HepG2 (cell line): ENCODE measurements at regions not wholly inside any gene's neighbourhood (a gene's known extent, or its start where the extent isn't known, plus 50 kb on each side); places are given as distances from the start of the nearest gene placed in this dataset.
A peak's percentile ranks its signal among the peaks of the same experiment; 100 is the strongest.
"Not testable (repeated sequence)": the region's sequence is repeated elsewhere in the genome, so short reads cannot be mapped to it uniquely, and the experiment has no call there.

Experiments
- ATAC-seq: fragments of 200-7000 bp; cut with Tn5 transposase; 3 replicates; pipeline ENCODE4 v1.9.1; 2020; ENCODE audit warnings: mild to moderate bottlenecking, moderate library complexity
- BruUV-seq: library from RNA; stranded (reverse); fragments of 400-500 nt; replicated peaks from 2 replicates; lab custom pipeline; 2021; lab: Mats Ljungman, UMichigan
- CTCF ChIA-PET: fragments of 300-600 bp; formaldehyde crosslinking; extraction: SDS; loops from one replicate; lab custom pipeline; 2021; ENCODE audit warnings: low total read pairs, inconsistent platforms, low intra/inter-chr PET ratio; lab: Yijun Ruan, JAX
- POLR2A ChIA-PET: fragments of 350-600 bp; sonication (Branson Sonifier 250); formaldehyde crosslinking; loops from one replicate; lab custom pipeline; 2020; ENCODE audit warnings: antibody characterized with exemption, inconsistent platforms; lab: Yijun Ruan, JAX
- DNase-seq: peaks from one replicate; pipeline ENCODE4 v3.0.0-alpha.2; 2015; ENCODE audit warnings: low spot score
- FAIRE-seq: peaks from 3 replicates; lab custom pipeline; 2011; peaks lifted over from hg19 to GRCh38; lab: Jason Lieb, UNC
- H2AFZ ChIP-seq: one replicate; pipeline ENCODE4 v1.6.1; 2011; ENCODE audit warnings: low read length, inconsistent platforms
- H3K27ac ChIP-seq: fragments of 300-600 bp; 3 replicates; pipeline ENCODE4 v1.8.0; 2011; ENCODE audit warnings: mixed run types, mild to moderate bottlenecking, mixed read lengths, low read length, inconsistent platforms; ENCODE audit not compliant: insufficient read depth; ENCODE audit errors: extremely low read length
- H3K27me3 ChIP-seq, 2 experiments: fragments of 200-600 bp in 1 of 2; 2 replicates in 1 of 2; 3 replicates in 1 of 2; pipeline versions ENCODE4 v1.6.0 to v1.8.0; 2011; ENCODE audit warnings: low read length in 2 of 2, mild to moderate bottlenecking in 2 of 2, moderate library complexity in 2 of 2, inconsistent platforms in 1 of 2; ENCODE audit not compliant: insufficient read depth in 2 of 2, control insufficient read depth in 1 of 2
- H3K36me3 ChIP-seq, 2 experiments: fragments of 200-600 bp in 1 of 2; replicated peaks in 1 of 2; 2 replicates in 1 of 2; 3 replicates in 1 of 2; pipeline versions ENCODE4 v1.5.1 to v1.8.0; 2011; ENCODE audit warnings: low read length in 2 of 2, inconsistent platforms in 1 of 2; ENCODE audit not compliant: insufficient read depth in 2 of 2, control insufficient read depth in 1 of 2
- H3K4me1 ChIP-seq: 2 replicates; pipeline ENCODE4 v1.5.1; 2012; ENCODE audit warnings: low read length, inconsistent platforms; ENCODE audit not compliant: insufficient read depth
- H3K4me2 ChIP-seq: 2 replicates; pipeline ENCODE4 v1.6.0; 2011; ENCODE audit warnings: low read depth, low read length, inconsistent platforms
- H3K4me3 ChIP-seq, 3 experiments: fragments of 200-600 bp in 1 of 3; sonication (generic), shearing (Covaris generic) in 1 of 3; replicated peaks in 1 of 3; 2 replicates each; pipeline ENCODE4 v1.5.1; 2011 to 2016; ENCODE audit warnings: low read length in 3 of 3, inconsistent platforms in 2 of 3, low read depth in 2 of 3, mild to moderate bottlenecking in 2 of 3, control low read depth in 1 of 3, mixed read lengths in 1 of 3; ENCODE audit not compliant: insufficient read depth in 1 of 3
- H3K79me2 ChIP-seq: one replicate; pipeline ENCODE4 v1.6.1; 2011; ENCODE audit warnings: low read length, inconsistent platforms; ENCODE audit not compliant: insufficient read depth
- H3K9ac ChIP-seq: 2 replicates; pipeline ENCODE4 v1.6.0; 2011; ENCODE audit warnings: mild to moderate bottlenecking, low read depth, low read length, inconsistent platforms; ENCODE audit not compliant: insufficient read depth
- H3K9me3 ChIP-seq: 2 replicates; pipeline ENCODE4 v1.5.1; 2012; ENCODE audit warnings: mild to moderate bottlenecking, low read length
- H4K20me1 ChIP-seq: 2 replicates; pipeline ENCODE4 v1.6.0; 2011; ENCODE audit warnings: inconsistent platforms, mild to moderate bottlenecking, low read length, moderate library complexity; ENCODE audit not compliant: insufficient read depth
- BRD4 ChIP-seq: sonication (generic); formaldehyde crosslinking; IDR thresholded peaks from 2 replicates; pipeline ENCODE4 v1.4.0; 2020; ENCODE audit warnings: missing genetic modification reagents
- ERF ChIP-seq: IDR thresholded peaks from 2 replicates; pipeline ENCODE4 v1.6.1; 2018; ENCODE audit warnings: missing biosample characterization, missing genetic modification reagents
- HNF4A ChIP-seq: sonication (generic); formaldehyde crosslinking; IDR thresholded peaks from 2 replicates; pipeline ENCODE4 v1.4.0; 2020; ENCODE audit warnings: missing genetic modification reagents
- HOXA3 ChIP-seq: sonication (generic); formaldehyde crosslinking; IDR thresholded peaks from 2 replicates; pipeline ENCODE4 v1.5.0; 2020; ENCODE audit warnings: missing genetic modification reagents
- KAT2B ChIP-seq: fragments of 150-350 bp; IDR thresholded peaks from 2 replicates; pipeline ENCODE4 v1.6.1; 2014; ENCODE audit warnings: low read depth, low read length, borderline replicate concordance
- NBN ChIP-seq: fragments of 450-650 bp; conservative IDR thresholded peaks from 2 replicates; pipeline ENCODE4 v1.6.1; 2017
- RFX5 ChIP-seq: IDR thresholded peaks from 2 replicates; pipeline ENCODE4 v1.6.1; 2011; ENCODE audit warnings: low read depth, low read length, improper control_type of control experiment
- SAFB2 ChIP-seq: sonication (generic); formaldehyde crosslinking; IDR thresholded peaks from 2 replicates; pipeline ENCODE4 v1.5.1; 2020; ENCODE audit warnings: missing genetic modification reagents, low read depth, mild to moderate bottlenecking, borderline replicate concordance
- SNAPC2 ChIP-seq: sonication (generic); formaldehyde crosslinking; IDR thresholded peaks from 2 replicates; pipeline ENCODE4 v1.8.1; 2022; ENCODE audit warnings: mild to moderate bottlenecking, missing genetic modification reagents
- SOX6 ChIP-seq, 2 experiments: fragments of 450-650 bp in 1 of 2; sonication (generic) in 1 of 2; formaldehyde crosslinking in 1 of 2; IDR thresholded peaks; 2 replicates each; pipeline versions ENCODE4 v1.4.0 to v1.6.1; 2017 to 2020; ENCODE audit warnings: antibody characterized with exemption in 1 of 2, mild to moderate bottlenecking in 1 of 2, missing genetic modification reagents in 1 of 2
- XRCC5 ChIP-seq: fragments of 200-400 bp; formaldehyde crosslinking; optimal IDR thresholded peaks from 2 replicates; pipeline ENCODE3; 2017; ENCODE audit warnings: mild to moderate bottlenecking, low read length
- ZFYVE20 ChIP-seq: sonication (generic); formaldehyde crosslinking; IDR thresholded peaks from 2 replicates; pipeline ENCODE4 v1.8.0; 2023; ENCODE audit warnings: low read depth, mild to moderate bottlenecking, moderate library complexity, missing genetic modification reagents, borderline replicate concordance
- ZNF101 ChIP-seq: sonication (generic); formaldehyde crosslinking; IDR thresholded peaks from 2 replicates; pipeline ENCODE4 v1.4.0; 2020; ENCODE audit warnings: mild to moderate bottlenecking, low read depth, missing genetic modification reagents, borderline replicate concordance
- ZNF430 ChIP-seq: sonication (generic); formaldehyde crosslinking; IDR thresholded peaks from 2 replicates; pipeline ENCODE4 v1.9.0; 2021; ENCODE audit warnings: mild to moderate bottlenecking, missing genetic modification reagents
- ZNF891 ChIP-seq: sonication (generic); formaldehyde crosslinking; IDR thresholded peaks from 2 replicates; pipeline ENCODE4 v1.5.0; 2020; ENCODE audit warnings: mild to moderate bottlenecking, missing genetic modification reagents
- ZSCAN22 ChIP-seq: sonication (generic); formaldehyde crosslinking; IDR thresholded peaks from 2 replicates; pipeline ENCODE4 v1.4.0; 2020; ENCODE audit warnings: mild to moderate bottlenecking, missing genetic modification reagents
- WGBS: methylation state at CpG from one replicate; pipeline ENCODE4 v1.1.6; 2017; ENCODE audit warnings: low lambda C conversion rate; 5-methylcytosine and 5-hydroxymethylcytosine counted together
- in situ Hi-C: cut with HindIII; loops from 2 replicates; pipeline ENCODE4 v1.10.0; 2017; ENCODE audit warnings: low pct_unique_long_range_greater_than_20kb; ENCODE audit not compliant: extremely low pct_ligation_motif_present
- intact Hi-C: fragments of 100-400 bp; cut with micrococcal nuclease; formaldehyde crosslinking; loops from one replicate; pipeline ENCODE4 v1.10.0; 2022; ENCODE audit not compliant: unreplicated experiment
- TF ChIP-seq, protein P1 (sequence below): sonication (generic); formaldehyde crosslinking; IDR thresholded peaks from 2 replicates; pipeline ENCODE4 v1.5.0; 2020; ENCODE audit warnings: missing genetic modification reagents
- TF ChIP-seq, protein P2 (sequence below), 2 experiments: fragments of 450-650 bp in 1 of 2; sonication (generic) in 1 of 2; formaldehyde crosslinking; IDR thresholded peaks; 2 replicates each; pipeline versions ENCODE4 v1.5.0 to v1.8.0; 2020 to 2022; ENCODE audit warnings: mild to moderate bottlenecking in 1 of 2, missing genetic modification reagents in 1 of 2

DNA sequence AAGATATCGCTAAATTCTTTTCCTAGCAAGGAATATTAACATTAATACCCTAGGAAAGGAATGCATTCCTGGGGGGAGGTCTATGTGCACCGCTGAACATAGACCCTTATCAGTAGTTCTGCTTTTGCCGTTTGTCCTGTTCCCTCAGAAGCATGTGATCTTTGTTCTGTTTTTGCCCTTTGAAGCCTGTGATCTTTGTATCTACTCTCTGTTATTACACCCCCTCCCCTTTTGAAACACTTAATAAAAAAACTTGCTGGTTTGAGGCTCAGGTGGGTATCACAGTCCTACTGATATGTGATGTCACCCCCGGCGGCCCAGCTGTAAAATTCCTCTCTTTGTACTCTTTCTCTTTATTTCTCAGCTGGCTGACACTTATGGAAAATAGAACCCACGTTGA, 172.5 kb downstream of the LIG4 start:
- H3K36me3 ChIP-seq; intact Hi-C loops; FAIRE-seq; ATAC-seq; H3K27me3 ChIP-seq; BruUV-seq; H3K4me3 ChIP-seq; H3K4me2 ChIP-seq; CTCF ChIA-PET; POLR2A ChIA-PET; H2AFZ ChIP-seq; in situ Hi-C loops; H3K79me2 ChIP-seq; H3K9ac ChIP-seq; H3K4me1 ChIP-seq; H4K20me1 ChIP-seq; H3K27ac ChIP-seq; TF ChIP-seq SOX6 (IDR thresholded peaks at IDR 0.05): not testable (repeated sequence)
- peak; percentile 29 for DNase-seq
- TF ChIP-seq SOX6 (CRISPR knock-in tag; IDR thresholded peaks at IDR 0.05) (peak; percentile 18; the same call in 1 of the 2 replicates), HNF4A (peak; percentile 34; the same call in 1 of the 2 replicates)
- H3K9me3 ChIP-seq, result peaks cover 35% of the 10 kb centered on the region
- 2% methylated on average over 6 of the region's 6 CpGs for WGBS

DNA sequence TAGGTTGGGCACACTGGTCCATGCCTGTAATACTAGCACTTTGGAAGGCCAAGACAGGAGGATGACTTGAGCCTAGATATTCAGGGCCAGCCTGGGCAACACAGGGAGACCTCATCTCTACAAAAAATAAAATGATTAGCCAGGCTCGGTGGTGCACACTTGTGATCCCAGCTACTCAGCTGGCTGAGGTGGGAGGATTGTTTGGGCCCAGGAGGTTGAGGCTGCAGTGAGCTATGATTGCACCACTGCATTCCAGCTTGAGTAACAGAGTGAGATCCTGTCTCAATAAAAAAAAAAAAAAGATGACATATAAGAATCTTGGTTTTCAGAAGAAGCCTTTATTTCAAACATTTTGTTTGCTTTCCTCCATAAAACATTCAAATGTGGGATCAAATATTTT, 178.0 kb downstream of the LIG4 start:
- Histone ChIP-seq H3K27ac (no peak overlapping the region), H3K27me3 (no peaks in the 10 kb centered on the region), H3K4me2 (no peak overlapping the region), H3K9me3 (peaks cover 47% of the 10 kb centered on the region), H3K4me3 (no peak overlapping the region), H3K36me3 (no peaks in the 10 kb centered on the region), H3K4me1 (no peaks in the 10 kb centered on the region), H3K9ac (no peak overlapping the region), H2AFZ (no peak overlapping the region), H4K20me1 (no peaks in the 10 kb centered on the region), H3K79me2 (no peaks in the 10 kb centered on the region)
- in situ Hi-C loops, result no loop called here
- ATAC-seq (no peak), DNase-seq (no peak), FAIRE-seq (no peak)
- BruUV-seq, result no TSS peak
- intact Hi-C loops, result loop anchor here (5.0 kb wide), 1 partner anchor 1045 kb away; no protein-coding TSS in a partner anchor
- ChIA-PET CTCF (no interaction called here), POLR2A (no interaction called here)
- WGBS, result 17% methylated on average over 1 of the region's 1 CpG
- no peak for TF ChIP-seq ZNF891
- TF ChIP-seq ZFYVE20 (CRISPR knock-in tag), result no peak
- no peak for TF ChIP-seq ERF (CRISPR knock-in tag)
- TF ChIP-seq ZNF101, result no peak
- no peak for TF ChIP-seq HOXA3 (CRISPR knock-in tag)
- no peak for TF ChIP-seq SNAPC2 (CRISPR knock-in tag)
- TF ChIP-seq, protein P1, sequence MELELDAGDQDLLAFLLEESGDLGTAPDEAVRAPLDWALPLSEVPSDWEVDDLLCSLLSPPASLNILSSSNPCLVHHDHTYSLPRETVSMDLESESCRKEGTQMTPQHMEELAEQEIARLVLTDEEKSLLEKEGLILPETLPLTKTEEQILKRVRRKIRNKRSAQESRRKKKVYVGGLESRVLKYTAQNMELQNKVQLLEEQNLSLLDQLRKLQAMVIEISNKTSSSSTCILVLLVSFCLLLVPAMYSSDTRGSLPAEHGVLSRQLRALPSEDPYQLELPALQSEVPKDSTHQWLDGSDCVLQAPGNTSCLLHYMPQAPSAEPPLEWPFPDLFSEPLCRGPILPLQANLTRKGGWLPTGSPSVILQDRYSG (CRISPR knock-in tag), result no peak
- no peak for TF ChIP-seq ZSCAN22 (CRISPR knock-in tag)
- no peak for TF ChIP-seq NBN
- no peak for TF ChIP-seq ZNF430
- no peak for TF ChIP-seq XRCC5
- TF ChIP-seq KAT2B, result no peak
- no peak for TF ChIP-seq SAFB2 (CRISPR knock-in tag)
- no peak for TF ChIP-seq RFX5
- TF ChIP-seq BRD4, result no peak
- TF ChIP-seq, protein P2, sequence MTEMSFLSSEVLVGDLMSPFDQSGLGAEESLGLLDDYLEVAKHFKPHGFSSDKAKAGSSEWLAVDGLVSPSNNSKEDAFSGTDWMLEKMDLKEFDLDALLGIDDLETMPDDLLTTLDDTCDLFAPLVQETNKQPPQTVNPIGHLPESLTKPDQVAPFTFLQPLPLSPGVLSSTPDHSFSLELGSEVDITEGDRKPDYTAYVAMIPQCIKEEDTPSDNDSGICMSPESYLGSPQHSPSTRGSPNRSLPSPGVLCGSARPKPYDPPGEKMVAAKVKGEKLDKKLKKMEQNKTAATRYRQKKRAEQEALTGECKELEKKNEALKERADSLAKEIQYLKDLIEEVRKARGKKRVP (CRISPR knock-in tag; IDR thresholded peaks at IDR 0.05), result no peak
